Amygdala (tissue), 56 donors: ENCODE measurements at regions not wholly inside any gene's neighbourhood (a gene's known extent, or its start where the extent isn't known, plus 50 kb on each side); places are given as distances from the start of the nearest gene placed in this dataset.

Source experiments
- DNase-seq, 56 donors: peaks; one replicate each; lab custom pipeline; 2025; lab: John Stamatoyannopoulos, UW

GRCh38 chr1:88080875-88081274 is 603.2 kb upstream of the PKN2 start:
- DNase-seq = no peak

GRCh38 chr1:88088481-88088880 is 595.6 kb upstream of the PKN2 start:
- no peak for DNase-seq

- DNase-seq = no peak
Observed at GRCh38 chr1:88089961-88090360, 594.1 kb upstream of the PKN2 start.

DNA sequence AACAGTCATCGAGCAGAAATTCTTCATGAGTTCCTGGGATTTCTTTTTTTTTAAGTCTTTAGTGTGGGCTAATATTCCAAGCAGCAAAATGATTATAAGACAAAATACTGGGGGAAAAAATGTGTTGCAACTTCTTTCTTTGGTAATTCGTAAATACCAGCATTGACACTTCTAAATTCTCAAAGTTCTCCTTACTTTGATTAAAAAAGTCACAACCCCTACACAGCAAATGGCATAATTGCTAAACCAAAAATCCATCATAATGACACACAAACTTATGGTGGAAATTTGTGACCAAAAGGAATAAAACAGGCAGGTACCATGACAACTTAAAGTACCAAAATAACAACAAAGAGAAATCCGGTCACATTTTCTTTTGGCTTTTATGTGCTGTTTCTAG is 585.2 kb upstream of the PKN2 start:
- DNase-seq = no peak

DNA sequence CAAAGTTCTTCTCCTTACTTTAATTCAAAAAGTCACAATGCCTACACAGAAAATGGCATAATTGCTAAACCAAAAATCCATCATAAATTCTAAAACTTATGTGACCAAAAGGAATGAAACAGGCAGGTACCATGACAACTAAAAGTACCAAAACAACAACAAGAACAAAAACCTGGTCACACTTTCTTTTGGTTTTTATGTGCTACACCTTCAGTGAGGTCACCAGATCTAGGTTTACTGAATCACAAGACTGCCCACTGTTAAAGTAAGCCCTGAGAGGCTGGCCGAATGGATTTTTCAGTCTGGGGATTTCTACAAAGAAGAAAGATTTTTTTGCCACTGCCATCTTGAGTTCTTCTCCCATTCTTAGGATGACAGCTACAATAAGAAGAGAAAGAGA is 583.0 kb upstream of the PKN2 start:
- no peak for DNase-seq

DNA sequence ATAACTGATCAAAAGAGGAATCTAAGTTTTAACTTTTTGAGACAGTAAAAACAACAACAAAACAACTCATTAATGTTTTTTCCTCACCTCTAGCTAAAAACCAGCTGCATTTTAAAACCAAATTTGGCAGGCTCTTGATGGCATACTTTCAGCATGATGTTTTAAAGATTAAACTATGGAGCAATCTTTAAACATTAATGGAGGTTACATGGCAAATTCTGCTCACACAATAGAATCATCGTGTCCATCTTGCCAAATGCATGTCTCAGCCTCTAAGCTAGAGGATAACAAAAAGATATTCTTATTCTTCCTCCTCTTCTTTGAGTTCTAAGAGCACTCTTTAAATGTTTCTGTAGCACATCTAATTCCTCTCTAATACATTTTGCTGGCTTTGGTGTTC is 579.8 kb upstream of the PKN2 start:
- DNase-seq = no peak

DNA sequence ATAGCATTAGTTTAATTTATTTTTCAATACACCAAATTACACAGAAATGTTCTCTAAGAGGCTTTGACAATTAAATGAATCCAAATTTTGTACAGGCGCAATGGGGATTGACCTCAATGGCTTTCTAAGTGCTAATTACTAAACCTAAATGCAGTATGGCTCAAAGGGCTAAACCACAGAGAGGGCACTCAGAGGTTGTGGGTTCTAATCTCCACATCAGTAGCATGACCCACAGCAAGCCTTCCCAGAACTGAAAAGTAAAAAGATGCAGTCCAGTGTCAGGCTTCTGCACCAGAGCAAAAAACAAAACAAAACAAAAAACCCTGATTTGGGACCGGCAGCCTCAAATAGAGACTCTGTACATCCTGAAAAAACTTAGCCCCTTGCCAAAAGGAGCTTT is 579.2 kb upstream of the PKN2 start:
- DNase-seq = no peak

GRCh38 chr1:88111816-88112215 is 572.3 kb upstream of the PKN2 start:
- DNase-seq = no peak

- no peak for DNase-seq
Observed at GRCh38 chr1:88117597-88117996, 566.5 kb upstream of the PKN2 start.

GRCh38 chr1:88118176-88118845 is 565.8 kb upstream of the PKN2 start:
- no peak for DNase-seq

DNA sequence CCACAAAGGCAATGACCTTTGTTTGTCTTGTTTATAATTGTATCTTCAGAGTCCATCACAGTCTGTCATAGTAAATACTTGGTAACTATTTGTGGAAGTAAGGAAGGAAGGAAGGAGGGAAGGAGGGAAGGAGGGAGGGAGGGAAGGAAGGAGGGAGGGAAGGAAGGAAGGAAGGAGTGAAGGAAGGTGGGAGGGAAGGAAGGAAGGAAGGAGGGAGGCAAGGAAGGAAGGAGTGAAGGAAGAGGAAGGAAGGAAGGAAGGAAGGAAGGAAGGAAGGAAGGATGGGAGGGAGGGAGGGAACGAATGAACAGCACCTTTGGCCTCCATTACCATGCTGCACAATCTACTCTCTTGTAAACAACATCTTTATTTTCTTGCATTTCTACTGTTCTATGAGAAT is 559.5 kb upstream of the PKN2 start:
- no peak for DNase-seq

- DNase-seq = no peak
Observed at GRCh38 chr1:88126467-88126866, 557.6 kb upstream of the PKN2 start.

DNA sequence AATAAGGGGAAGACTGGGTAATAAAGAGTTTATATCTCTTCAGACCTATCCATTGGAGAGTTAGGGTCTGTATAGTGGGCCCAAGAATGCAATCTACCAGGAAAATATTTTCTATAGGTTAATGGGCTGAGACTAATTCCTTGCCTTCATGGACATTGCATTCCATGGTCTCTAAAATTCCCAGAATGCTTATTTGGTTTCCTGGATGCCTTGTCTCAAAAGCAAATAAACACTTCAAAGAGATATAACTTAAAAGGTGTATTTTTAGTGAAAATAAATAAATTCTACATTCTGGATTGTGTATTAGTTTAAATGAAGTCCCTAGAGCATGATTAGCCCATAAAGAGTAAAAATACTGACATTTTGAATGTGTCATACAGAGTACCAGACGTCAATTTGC is 550.1 kb upstream of the PKN2 start:
- DNase-seq = no peak

DNA sequence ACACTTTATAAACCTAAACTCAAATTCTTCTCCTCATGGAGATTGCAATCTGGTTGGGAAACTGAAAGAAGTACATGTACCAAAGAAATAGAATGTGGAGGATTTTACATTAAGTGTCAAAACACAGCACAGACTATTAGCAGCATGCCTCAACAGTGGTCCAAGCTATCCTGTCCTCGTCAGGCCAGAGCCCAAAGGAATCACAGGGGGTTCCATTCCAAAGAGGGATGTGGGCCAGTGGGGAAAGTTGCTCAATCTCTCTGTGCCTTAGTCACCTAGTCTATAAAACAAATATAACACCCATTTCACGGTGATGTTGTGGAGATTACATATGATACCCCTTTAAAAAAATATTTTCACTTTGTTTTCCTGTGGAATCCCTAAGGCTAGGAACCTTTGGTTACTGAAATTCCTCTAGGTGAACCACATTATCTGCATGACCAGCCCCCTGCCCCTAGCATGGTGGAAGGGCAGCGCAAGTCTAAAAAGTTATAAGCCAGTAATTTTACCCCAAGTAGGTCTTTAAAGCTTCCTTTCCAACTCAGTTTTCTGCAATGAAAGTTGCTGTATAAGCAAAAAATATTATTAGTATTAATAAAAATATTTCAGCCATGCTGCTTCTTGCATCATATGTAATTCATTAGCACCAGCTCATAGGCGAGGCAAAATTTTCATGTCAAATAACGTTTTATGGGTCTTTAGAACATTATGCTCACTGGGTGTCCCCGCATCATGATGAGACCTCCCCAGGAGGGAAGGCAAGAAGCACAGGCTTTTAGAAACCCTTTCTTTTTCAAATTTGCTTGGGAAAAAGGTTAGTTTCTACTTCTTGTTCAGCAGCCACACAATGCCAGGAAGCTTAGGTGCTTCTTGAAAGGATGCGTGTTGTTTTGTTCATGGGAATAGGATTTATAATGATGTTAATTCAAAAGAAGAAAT is 548.8 kb upstream of the PKN2 start:
- no peak for DNase-seq

DNA sequence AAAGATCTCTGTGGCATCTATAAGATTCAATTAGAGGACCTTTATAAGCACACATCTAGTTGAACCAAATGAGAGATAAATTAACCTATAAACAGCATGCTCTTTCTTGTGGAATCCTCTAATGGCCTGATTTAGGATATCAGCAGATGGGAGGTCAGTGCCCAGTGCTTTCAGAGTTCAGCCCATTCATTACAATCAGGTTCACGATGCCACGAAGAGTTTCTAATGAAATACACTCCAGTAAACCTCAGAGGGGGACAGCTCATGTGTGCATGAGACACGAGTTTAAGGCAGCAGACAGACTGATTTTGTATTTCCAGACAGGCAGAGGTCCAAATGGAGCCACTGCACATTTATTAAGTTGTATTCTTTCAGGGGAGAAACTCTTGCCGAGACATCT is 544.4 kb upstream of the PKN2 start:
- no peak for DNase-seq

GRCh38 chr1:88140325-88140724 is 543.7 kb upstream of the PKN2 start:
- DNase-seq = no peak

DNA sequence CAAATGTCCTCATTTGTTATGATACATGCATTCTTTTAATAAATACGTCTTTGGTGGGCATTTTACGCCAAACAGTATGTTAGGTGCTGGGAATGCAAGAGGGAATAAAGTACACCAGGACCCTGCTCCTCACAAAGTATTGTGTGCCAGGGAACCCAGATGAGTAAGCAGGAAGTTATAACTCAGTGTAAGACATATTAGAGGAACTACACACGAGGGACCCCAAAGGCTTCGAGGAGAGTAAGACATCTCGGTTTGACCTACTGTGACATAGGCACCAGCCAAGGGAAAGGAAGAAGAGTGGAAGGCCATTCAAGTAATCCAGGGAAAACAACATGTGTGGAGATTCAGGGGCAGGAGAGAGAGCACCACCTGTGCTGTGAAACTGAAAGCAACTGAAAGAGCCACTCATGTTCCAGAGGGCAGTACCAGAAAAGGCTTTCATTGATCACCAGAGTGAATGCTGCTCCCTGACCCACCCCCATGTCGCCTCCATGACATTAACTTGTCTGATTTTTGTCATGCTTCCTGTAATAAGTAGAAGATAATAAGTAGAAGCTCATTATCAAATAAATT is 542.5 kb upstream of the PKN2 start:
- no peak for DNase-seq

DNA sequence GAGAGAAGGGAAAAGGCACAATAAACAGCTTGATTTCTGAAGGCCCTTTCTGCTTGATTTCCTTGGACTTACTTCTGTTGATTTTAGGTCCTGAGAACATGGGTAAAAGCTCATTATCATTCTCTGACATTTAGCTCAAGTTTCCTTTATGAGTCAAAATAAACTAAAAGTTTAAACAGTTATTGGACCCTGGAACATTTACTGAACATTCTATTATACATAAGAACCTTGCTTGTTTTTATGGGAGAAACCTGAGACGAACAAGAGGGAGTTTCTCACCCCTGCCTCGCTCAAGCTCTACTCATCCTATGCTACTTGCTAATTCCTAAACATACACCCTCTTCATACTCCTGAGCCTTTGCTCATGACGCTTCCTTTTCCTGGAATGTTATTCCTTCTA is 538.3 kb upstream of the PKN2 start:
- DNase-seq = no peak

GRCh38 chr1:88149686-88150085 is 534.4 kb upstream of the PKN2 start:
- DNase-seq = no peak

GRCh38 chr1:88150330-88150729 is 533.7 kb upstream of the PKN2 start:
- DNase-seq = no peak

- no peak for DNase-seq
Observed at GRCh38 chr1:88163187-88163586, 520.9 kb upstream of the PKN2 start.

- no peak for DNase-seq
Observed at GRCh38 chr1:88168126-88168525, 515.9 kb upstream of the PKN2 start.
